ENCODE measurements at regions not wholly inside any gene's neighbourhood (a gene's known extent, or its start where the extent isn't known, plus 50 kb on each side); places are given as distances from the start of the nearest gene placed in this dataset.

DNA sequence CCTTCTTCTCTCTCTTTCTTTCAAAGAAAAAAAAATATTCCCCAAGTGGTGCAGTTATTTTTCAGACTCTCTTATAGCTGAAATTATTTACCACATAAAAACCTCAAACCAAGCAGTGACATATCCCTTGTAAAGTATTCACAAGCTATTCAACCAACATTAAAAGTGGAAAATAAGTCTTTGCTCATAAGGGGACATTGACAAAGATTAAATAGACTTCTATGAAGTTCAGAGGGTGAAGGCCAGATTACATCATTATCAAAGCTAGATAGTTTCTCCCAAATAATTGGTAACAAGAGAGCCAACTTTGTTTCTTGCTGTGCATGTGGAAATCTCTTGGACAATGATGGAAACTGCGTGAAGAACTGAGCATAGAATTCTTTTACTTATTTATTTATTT lies 379.8 kb upstream of the RSPO3 start:
- DNase-seq (no peak), ATAC-seq (no peak)
- Mint-ChIP-seq H3K27me3 (ENCODE audit: low read depth in 2 of 2) (no peaks in the 10 kb centered on the region), H3K4me1 (no peaks in the 10 kb centered on the region), H3K27ac (no peak overlapping the region), H3K4me3 (no peak overlapping the region), H3K9me3 (peaks cover 8 to 9% of the 10 kb centered on the region in 2 donors), H3K36me3 (no peaks in the 10 kb centered on the region)
- TF ChIP-seq, protein P1, sequence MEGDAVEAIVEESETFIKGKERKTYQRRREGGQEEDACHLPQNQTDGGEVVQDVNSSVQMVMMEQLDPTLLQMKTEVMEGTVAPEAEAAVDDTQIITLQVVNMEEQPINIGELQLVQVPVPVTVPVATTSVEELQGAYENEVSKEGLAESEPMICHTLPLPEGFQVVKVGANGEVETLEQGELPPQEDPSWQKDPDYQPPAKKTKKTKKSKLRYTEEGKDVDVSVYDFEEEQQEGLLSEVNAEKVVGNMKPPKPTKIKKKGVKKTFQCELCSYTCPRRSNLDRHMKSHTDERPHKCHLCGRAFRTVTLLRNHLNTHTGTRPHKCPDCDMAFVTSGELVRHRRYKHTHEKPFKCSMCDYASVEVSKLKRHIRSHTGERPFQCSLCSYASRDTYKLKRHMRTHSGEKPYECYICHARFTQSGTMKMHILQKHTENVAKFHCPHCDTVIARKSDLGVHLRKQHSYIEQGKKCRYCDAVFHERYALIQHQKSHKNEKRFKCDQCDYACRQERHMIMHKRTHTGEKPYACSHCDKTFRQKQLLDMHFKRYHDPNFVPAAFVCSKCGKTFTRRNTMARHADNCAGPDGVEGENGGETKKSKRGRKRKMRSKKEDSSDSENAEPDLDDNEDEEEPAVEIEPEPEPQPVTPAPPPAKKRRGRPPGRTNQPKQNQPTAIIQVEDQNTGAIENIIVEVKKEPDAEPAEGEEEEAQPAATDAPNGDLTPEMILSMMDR (IDR thresholded peaks at IDR 0.05): no peak
- no CpG with 5 or more reads among the region's 1 CpG for WGBS (ENCODE audit: insufficient coverage)
- Histone ChIP-seq H3K4me3 (ENCODE audit: low read length) (no peak overlapping the region), H3K27me3 (ENCODE audit: control insufficient read depth, insufficient read depth, low read length) (no peaks in the 10 kb centered on the region), H3K9me3 (ENCODE audit: control insufficient read depth, insufficient read depth, low read length) (no peaks in the 10 kb centered on the region), H3K27ac (ENCODE audit: low read length) (no peak overlapping the region), H3K4me1 (ENCODE audit: control insufficient read depth, insufficient read depth, low read length) (no peaks in the 10 kb centered on the region), H3K36me3 (ENCODE audit: control insufficient read depth, insufficient read depth, low read length) (no peaks in the 10 kb centered on the region)
- intact Hi-C loops (cut with micrococcal nuclease): no loop called here

DNA sequence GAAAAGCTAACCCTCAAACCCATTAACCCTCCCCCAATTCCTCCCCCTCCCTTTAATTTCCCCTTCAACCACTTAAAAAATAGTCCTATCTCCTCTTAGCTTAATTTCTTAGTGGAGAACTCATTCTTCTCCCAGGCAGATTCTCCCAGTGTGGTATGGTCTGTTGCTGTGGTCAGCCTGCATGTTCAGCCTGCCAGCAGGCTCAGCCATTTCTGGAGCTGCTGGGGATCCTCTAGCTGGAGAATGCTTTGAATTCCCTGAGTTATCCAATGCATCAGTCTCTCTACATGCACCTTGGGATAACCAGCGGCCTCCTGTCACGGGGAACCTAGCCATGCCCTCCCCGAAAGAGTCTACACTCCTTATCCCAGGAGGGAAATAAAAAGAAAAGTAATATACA lies 375.4 kb upstream of the RSPO3 start:
- no peaks in the 10 kb centered on the region for H3K27me3 Mint-ChIP-seq (ENCODE audit: low read depth in 2 of 2)
- H3K36me3 ChIP-seq (ENCODE audit: control insufficient read depth, insufficient read depth, low read length): no peaks in the 10 kb centered on the region
- H3K27me3 ChIP-seq (ENCODE audit: control insufficient read depth, insufficient read depth, low read length): no peaks in the 10 kb centered on the region
- H3K4me1 Mint-ChIP-seq: no peaks in the 10 kb centered on the region
- no peak overlapping the region for H3K27ac ChIP-seq (ENCODE audit: low read length)
- H3K4me1 ChIP-seq (ENCODE audit: control insufficient read depth, insufficient read depth, low read length): no peaks in the 10 kb centered on the region
- ATAC-seq (no peak), DNase-seq (no peak)
- H3K4me3 Mint-ChIP-seq: no peak overlapping the region
- H3K36me3 Mint-ChIP-seq: no peaks in the 10 kb centered on the region
- TF ChIP-seq, protein P1 (IDR thresholded peaks at IDR 0.05): no peak
- peaks cover 9 to 15% of the 10 kb centered on the region in 2 donors for H3K9me3 Mint-ChIP-seq
- no peak overlapping the region for H3K4me3 ChIP-seq (ENCODE audit: low read length)
- no peak overlapping the region for H3K27ac Mint-ChIP-seq
- no peaks in the 10 kb centered on the region for H3K9me3 ChIP-seq (ENCODE audit: control insufficient read depth, insufficient read depth, low read length)
- WGBS (ENCODE audit: insufficient coverage): no CpG with 5 or more reads among the region's 3 CpGs
- intact Hi-C loops (cut with micrococcal nuclease): no loop called here

DNA sequence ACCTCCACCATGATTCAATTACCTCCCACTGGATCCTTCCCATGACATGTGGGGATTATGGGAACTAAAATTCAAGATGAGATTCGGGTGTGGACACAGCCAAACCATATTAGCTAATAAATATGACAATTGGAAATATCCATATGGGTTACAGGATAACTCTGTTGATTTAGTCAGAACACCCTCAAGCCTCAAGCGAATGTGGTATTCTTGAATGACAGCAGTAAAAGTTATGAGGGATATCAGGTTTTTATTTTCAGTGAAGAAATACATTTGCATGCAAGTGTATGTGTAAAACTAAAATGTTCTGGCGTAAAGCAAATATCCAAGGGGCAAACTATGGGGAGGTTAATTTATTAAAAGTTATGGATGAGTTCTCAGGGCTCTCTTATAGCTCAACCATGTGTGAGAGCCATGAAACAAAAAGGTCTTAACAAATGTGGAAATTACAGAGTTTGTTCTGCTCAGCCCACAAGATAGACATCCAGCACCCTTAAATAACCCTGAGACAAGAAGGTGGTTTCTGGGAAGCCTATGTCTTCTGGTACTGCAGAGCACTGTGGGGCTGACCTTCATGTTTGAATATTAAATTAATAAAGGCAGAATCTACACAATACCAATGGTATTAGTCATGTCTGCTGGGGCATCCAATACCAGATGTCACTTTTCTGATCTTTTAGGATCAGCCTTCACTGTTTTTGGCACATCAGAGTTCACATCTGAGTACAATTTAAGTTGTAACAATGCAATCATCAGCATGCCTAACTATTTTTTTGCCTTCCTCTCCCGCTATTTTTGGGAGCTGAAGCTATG lies 370.5 kb upstream of the RSPO3 start:
- no peak overlapping the region for H3K4me3 Mint-ChIP-seq
- WGBS (ENCODE audit: insufficient coverage): 87% methylated on average over 3 of the region's 4 CpGs
- H3K4me1 ChIP-seq (ENCODE audit: control insufficient read depth, insufficient read depth, low read length): no peaks in the 10 kb centered on the region
- no peaks in the 10 kb centered on the region for H3K36me3 ChIP-seq (ENCODE audit: control insufficient read depth, insufficient read depth, low read length)
- H3K27me3 ChIP-seq (ENCODE audit: control insufficient read depth, insufficient read depth, low read length): no peaks in the 10 kb centered on the region
- peaks cover 17 to 25% of the 10 kb centered on the region in 2 donors for H3K9me3 Mint-ChIP-seq
- H3K27me3 Mint-ChIP-seq (ENCODE audit: low read depth in 2 of 2): no peaks in the 10 kb centered on the region
- TF ChIP-seq, protein P1 (IDR thresholded peaks at IDR 0.05): no peak
- H3K27ac ChIP-seq (ENCODE audit: low read length): no peak overlapping the region
- no peaks in the 10 kb centered on the region for H3K4me1 Mint-ChIP-seq
- no peaks in the 10 kb centered on the region for H3K9me3 ChIP-seq (ENCODE audit: control insufficient read depth, insufficient read depth, low read length)
- DNase-seq (no peak), ATAC-seq (no peak)
- peaks cover 7% of the 10 kb centered on the region for H3K36me3 Mint-ChIP-seq
- H3K4me3 ChIP-seq (ENCODE audit: low read length): no peak overlapping the region
- no peak overlapping the region for H3K27ac Mint-ChIP-seq
- intact Hi-C loops (cut with micrococcal nuclease): no loop called here

DNA sequence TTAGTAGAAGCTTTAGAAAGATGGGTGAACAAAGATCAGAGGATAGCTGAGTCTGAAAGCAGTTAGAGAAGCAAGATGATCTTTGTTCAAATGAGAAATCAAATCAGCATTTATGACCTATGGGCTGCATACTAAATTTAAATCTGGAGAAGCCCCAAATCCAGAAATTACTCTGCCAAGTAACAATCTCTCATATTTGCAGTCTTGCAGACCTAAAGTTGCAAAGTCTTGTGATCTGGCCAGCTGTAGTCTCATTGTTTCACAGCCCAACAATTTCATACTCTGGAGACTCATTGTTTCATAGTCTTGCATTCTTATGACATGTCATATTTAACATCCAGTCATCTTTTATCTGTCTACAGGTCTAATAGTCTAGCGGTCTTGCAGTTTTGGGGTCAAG lies 364.9 kb upstream of the RSPO3 start:
- Mint-ChIP-seq H3K27ac (no peak overlapping the region), H3K4me1 (no peaks in the 10 kb centered on the region), H3K4me3 (no peak overlapping the region), H3K36me3 (peaks cover 7% of the 10 kb centered on the region), H3K27me3 (ENCODE audit: low read depth in 2 of 2) (no peaks in the 10 kb centered on the region), H3K9me3 (peaks cover 16 to 20% of the 10 kb centered on the region in 2 donors)
- 89% methylated on average over 1 of the region's 1 CpG for WGBS (ENCODE audit: insufficient coverage)
- TF ChIP-seq, protein P1 (IDR thresholded peaks at IDR 0.05): no peak
- H3K9me3 ChIP-seq (ENCODE audit: control insufficient read depth, insufficient read depth, low read length): no peaks in the 10 kb centered on the region
- no peak overlapping the region for H3K27ac ChIP-seq (ENCODE audit: low read length)
- intact Hi-C loops (cut with micrococcal nuclease): no loop called here
- H3K4me3 ChIP-seq (ENCODE audit: low read length): no peak overlapping the region
- DNase-seq (no peak), ATAC-seq (no peak)
- H3K4me1 ChIP-seq (ENCODE audit: control insufficient read depth, insufficient read depth, low read length): no peaks in the 10 kb centered on the region
- H3K27me3 ChIP-seq (ENCODE audit: control insufficient read depth, insufficient read depth, low read length): no peaks in the 10 kb centered on the region
- H3K36me3 ChIP-seq (ENCODE audit: control insufficient read depth, insufficient read depth, low read length): no peaks in the 10 kb centered on the region
